HL-60 (cell line): ENCODE measurements at regions not wholly inside any gene's neighbourhood (a gene's known extent, or its start where the extent isn't known, plus 50 kb on each side); places are given as distances from the start of the nearest gene placed in this dataset.

Source experiments
- DNase-seq, 2 experiments: peaks; one replicate each; pipeline ENCODE4 v3.0.0-alpha.2; 2010 to 2020; ENCODE audit warnings: low read depth in 1 of 2, low spot score in 1 of 2
- H3K27ac ChIP-seq: fragments of 250-450 bp; sonication (Bioruptor Pico); replicated peaks from 2 replicates; pipeline ENCODE4 v1.5.1; 2020; ENCODE audit warnings: mild to moderate bottlenecking, moderate library complexity
- H3K27me3 ChIP-seq: fragments of 250-450 bp; sonication (Bioruptor Pico); 2 replicates; pipeline ENCODE4 v1.5.1; 2021; ENCODE audit warnings: mild to moderate bottlenecking, moderate library complexity; ENCODE audit not compliant: insufficient read depth, poor library complexity, severe bottlenecking
- H3K4me3 ChIP-seq: replicated peaks from 2 replicates; pipeline ENCODE4 v1.5.1; 2011; ENCODE audit warnings: mild to moderate bottlenecking, control low read depth, low read length; ENCODE audit not compliant: insufficient read depth
- CTCF ChIP-seq: IDR thresholded peaks from one replicate; pipeline ENCODE4 v1.5.1; 2011; ENCODE audit warnings: low read length, control low read depth, inconsistent platforms; ENCODE audit not compliant: insufficient read depth
- GABPA ChIP-seq: IDR thresholded peaks from 2 replicates; pipeline ENCODE4 v1.6.1; 2012; ENCODE audit warnings: low read depth
- POLR2AphosphoS5 ChIP-seq: IDR thresholded peaks from 2 replicates; pipeline ENCODE4 v1.6.1; 2012; ENCODE audit warnings: low read depth
- REST ChIP-seq: IDR thresholded peaks from 2 replicates; pipeline ENCODE4 v1.6.1; 2012; ENCODE audit warnings: low read depth; ENCODE audit not compliant: insufficient replicate concordance
- SPI1 ChIP-seq: IDR thresholded peaks from 2 replicates; pipeline ENCODE4 v1.6.1; 2012; ENCODE audit warnings: low read depth, mild to moderate bottlenecking, borderline replicate concordance

- Histone ChIP-seq H3K4me3 (no peak overlapping the region), H3K27me3 (no peaks in the 10 kb centered on the region), H3K27ac (no peak overlapping the region)
- no peak for DNase-seq
- TF ChIP-seq POLR2AphosphoS5 = no peak
- TF ChIP-seq REST = no peak
- no peak for TF ChIP-seq CTCF
- no peak for TF ChIP-seq GABPA
- TF ChIP-seq SPI1 = no peak
Measured at GRCh38 chr18:34086370-34086769, 138.3 kb downstream of the NOL4 start.

- Histone ChIP-seq H3K4me3 (no peak overlapping the region), H3K27ac (no peak overlapping the region), H3K27me3 (no peaks in the 10 kb centered on the region)
- no peak for DNase-seq
- no peak for TF ChIP-seq REST
- TF ChIP-seq POLR2AphosphoS5 = no peak
- no peak for TF ChIP-seq SPI1
- TF ChIP-seq CTCF = no peak
- no peak for TF ChIP-seq GABPA
Measured at GRCh38 chr18:34085140-34085739, 139.5 kb downstream of the NOL4 start.

- Histone ChIP-seq H3K27ac (no peak overlapping the region), H3K4me3 (no peak overlapping the region), H3K27me3 (no peaks in the 10 kb centered on the region)
- TF ChIP-seq REST = no peak
- TF ChIP-seq SPI1 = no peak
- TF ChIP-seq POLR2AphosphoS5 = no peak
- TF ChIP-seq GABPA = no peak
- TF ChIP-seq CTCF = no peak
- no peak for DNase-seq
Measured at GRCh38 chr18:34084635-34085034, 140.1 kb downstream of the NOL4 start.
